GM23248 (cell line): ENCODE measurements at regions not wholly inside any gene's neighbourhood (a gene's known extent, or its start where the extent isn't known, plus 50 kb on each side); places are given as distances from the start of the nearest gene placed in this dataset.

Source experiments
- EZH2 ChIP-seq: fragments of 200-600 bp; sonication (generic); IDR thresholded peaks from 2 replicates; pipeline ENCODE4 v1.6.1; 2018; ENCODE audit warnings: antibody characterized with exemption, mild to moderate bottlenecking; ENCODE audit not compliant: insufficient read depth, poor library complexity, severe bottlenecking
- EZH2phosphoT487 ChIP-seq: fragments of 200-600 bp; sonication (generic); IDR thresholded peaks from 2 replicates; pipeline ENCODE4 v1.6.1; 2018; ENCODE audit warnings: antibody characterized with exemption, moderate library complexity, mild to moderate bottlenecking, low read depth; ENCODE audit not compliant: insufficient read depth

- TF ChIP-seq EZH2phosphoT487 (no peak), EZH2 (no peak)
Measured at GRCh38 chr9:118954857-118955256, 414.4 kb downstream of the BRINP1 start.
